ENCODE measurements at regions not wholly inside any gene's neighbourhood (a gene's known extent, or its start where the extent isn't known, plus 50 kb on each side); places are given as distances from the start of the nearest gene placed in this dataset.

DNA sequence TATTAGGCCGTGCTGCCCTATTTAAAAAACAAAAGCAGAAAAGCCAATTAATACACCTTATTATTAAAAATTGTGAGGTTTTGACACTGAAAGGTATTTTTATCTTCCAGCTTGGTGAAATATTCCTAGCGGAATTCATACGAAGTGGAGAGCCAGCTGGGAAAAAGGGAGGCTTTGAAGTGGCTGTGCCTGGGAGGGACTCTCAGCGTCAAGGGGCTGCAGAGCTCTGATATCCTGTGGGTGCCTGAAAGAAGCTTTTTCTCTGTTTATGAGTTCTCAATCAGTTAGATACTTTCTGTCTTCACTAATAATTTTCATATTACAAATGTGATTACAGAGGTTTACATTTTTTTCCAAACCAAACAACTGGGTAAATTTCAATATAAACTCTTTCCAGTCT is 140.2 kb upstream of the MIR17HG start:
- no peaks in the 10 kb centered on the region for H3K79me2 ChIP-seq (ENCODE audit: low read length)
- no peaks in the 10 kb centered on the region for H3K4me1 ChIP-seq (ENCODE audit: low read length)
- H3K4me2 ChIP-seq (ENCODE audit: low read depth, low read length, poor library complexity, severe bottlenecking), result no peak overlapping the region
- no peak overlapping the region for H3K4me3 ChIP-seq (ENCODE audit: low read length)
- no peaks in the 10 kb centered on the region for H3K36me3 ChIP-seq (ENCODE audit: insufficient read depth, low read length)
- no peak overlapping the region for H3K9ac ChIP-seq (ENCODE audit: low read length)
- no peak overlapping the region for H3K27ac ChIP-seq (ENCODE audit: low read length)
- H3K9me3 ChIP-seq (ENCODE audit: low read length), result no peaks in the 10 kb centered on the region
- H3K27me3 ChIP-seq (ENCODE audit: low read length), result no peaks in the 10 kb centered on the region
- no peaks in the 10 kb centered on the region for H3K9me2 ChIP-seq (replicated peaks; ENCODE audit: insufficient read depth, low read length)
- DNase-seq, result no peak
- no peak overlapping the region for H2AFZ ChIP-seq (ENCODE audit: low read length)
- no peaks in the 10 kb centered on the region for H4K20me1 ChIP-seq (ENCODE audit: insufficient read depth, low read depth, low read length)

- Histone ChIP-seq H3K79me2 (ENCODE audit: low read length) (no peaks in the 10 kb centered on the region), H3K9ac (ENCODE audit: low read length) (no peak overlapping the region), H4K20me1 (ENCODE audit: insufficient read depth, low read depth, low read length) (no peaks in the 10 kb centered on the region), H3K36me3 (ENCODE audit: insufficient read depth, low read length) (no peaks in the 10 kb centered on the region), H3K9me3 (ENCODE audit: low read length) (no peaks in the 10 kb centered on the region), H3K27me3 (ENCODE audit: low read length) (no peaks in the 10 kb centered on the region), H3K4me1 (ENCODE audit: low read length) (no peaks in the 10 kb centered on the region), H3K27ac (ENCODE audit: low read length) (no peak overlapping the region), H3K4me2 (ENCODE audit: low read depth, low read length, poor library complexity, severe bottlenecking) (no peak overlapping the region), H3K4me3 (ENCODE audit: low read length) (no peak overlapping the region), H2AFZ (ENCODE audit: low read length) (no peak overlapping the region), H3K9me2 (replicated peaks; ENCODE audit: insufficient read depth, low read length) (no peaks in the 10 kb centered on the region)
- no peak for DNase-seq
These were observed 136.0 kb upstream of the MIR17HG start for GRCh38 chr13:91211510-91211909.

GRCh38 chr13:91212231-91212630 is 135.3 kb upstream of the MIR17HG start:
- H3K36me3 ChIP-seq (ENCODE audit: insufficient read depth, low read length), result no peaks in the 10 kb centered on the region
- H3K27me3 ChIP-seq (ENCODE audit: low read length), result no peaks in the 10 kb centered on the region
- no peak for DNase-seq
- H3K9ac ChIP-seq (ENCODE audit: low read length), result no peak overlapping the region
- H3K4me3 ChIP-seq (ENCODE audit: low read length), result no peak overlapping the region
- no peak overlapping the region for H3K4me2 ChIP-seq (ENCODE audit: low read depth, low read length, poor library complexity, severe bottlenecking)
- no peaks in the 10 kb centered on the region for H3K9me3 ChIP-seq (ENCODE audit: low read length)
- H3K79me2 ChIP-seq (ENCODE audit: low read length), result no peaks in the 10 kb centered on the region
- no peak overlapping the region for H2AFZ ChIP-seq (ENCODE audit: low read length)
- no peak overlapping the region for H3K27ac ChIP-seq (ENCODE audit: low read length)
- no peaks in the 10 kb centered on the region for H3K4me1 ChIP-seq (ENCODE audit: low read length)
- no peaks in the 10 kb centered on the region for H4K20me1 ChIP-seq (ENCODE audit: insufficient read depth, low read depth, low read length)
- H3K9me2 ChIP-seq (replicated peaks; ENCODE audit: insufficient read depth, low read length), result no peaks in the 10 kb centered on the region

DNA sequence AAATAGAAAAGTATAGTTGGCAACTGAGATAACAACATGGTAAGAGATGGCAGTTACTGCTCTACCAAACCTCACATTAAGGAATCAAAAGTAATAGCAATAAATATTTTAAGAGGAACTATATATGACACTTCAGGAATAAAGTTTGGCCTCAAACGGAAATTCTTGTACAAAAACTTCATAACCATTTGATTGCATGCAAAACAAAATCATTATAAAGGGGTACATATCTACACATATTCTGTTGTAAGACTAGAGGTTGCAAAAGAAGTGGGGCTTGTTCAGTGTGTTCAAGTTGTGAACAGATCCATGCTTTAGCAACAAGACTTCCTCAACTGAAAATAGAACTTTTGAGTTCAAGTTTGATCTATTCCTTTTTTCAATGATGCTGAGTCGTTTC is 133.5 kb upstream of the MIR17HG start:
- Histone ChIP-seq H4K20me1 (ENCODE audit: insufficient read depth, low read depth, low read length) (no peaks in the 10 kb centered on the region), H3K4me1 (ENCODE audit: low read length) (no peaks in the 10 kb centered on the region), H3K27me3 (ENCODE audit: low read length) (no peaks in the 10 kb centered on the region), H3K4me2 (ENCODE audit: low read depth, low read length, poor library complexity, severe bottlenecking) (no peak overlapping the region), H3K9me2 (replicated peaks; ENCODE audit: insufficient read depth, low read length) (no peaks in the 10 kb centered on the region), H3K27ac (ENCODE audit: low read length) (no peak overlapping the region), H3K79me2 (ENCODE audit: low read length) (no peaks in the 10 kb centered on the region), H3K9ac (ENCODE audit: low read length) (no peak overlapping the region), H3K9me3 (ENCODE audit: low read length) (no peaks in the 10 kb centered on the region), H2AFZ (ENCODE audit: low read length) (no peak overlapping the region), H3K36me3 (ENCODE audit: insufficient read depth, low read length) (no peaks in the 10 kb centered on the region), H3K4me3 (ENCODE audit: low read length) (no peak overlapping the region)
- DNase-seq, result no peak

DNA sequence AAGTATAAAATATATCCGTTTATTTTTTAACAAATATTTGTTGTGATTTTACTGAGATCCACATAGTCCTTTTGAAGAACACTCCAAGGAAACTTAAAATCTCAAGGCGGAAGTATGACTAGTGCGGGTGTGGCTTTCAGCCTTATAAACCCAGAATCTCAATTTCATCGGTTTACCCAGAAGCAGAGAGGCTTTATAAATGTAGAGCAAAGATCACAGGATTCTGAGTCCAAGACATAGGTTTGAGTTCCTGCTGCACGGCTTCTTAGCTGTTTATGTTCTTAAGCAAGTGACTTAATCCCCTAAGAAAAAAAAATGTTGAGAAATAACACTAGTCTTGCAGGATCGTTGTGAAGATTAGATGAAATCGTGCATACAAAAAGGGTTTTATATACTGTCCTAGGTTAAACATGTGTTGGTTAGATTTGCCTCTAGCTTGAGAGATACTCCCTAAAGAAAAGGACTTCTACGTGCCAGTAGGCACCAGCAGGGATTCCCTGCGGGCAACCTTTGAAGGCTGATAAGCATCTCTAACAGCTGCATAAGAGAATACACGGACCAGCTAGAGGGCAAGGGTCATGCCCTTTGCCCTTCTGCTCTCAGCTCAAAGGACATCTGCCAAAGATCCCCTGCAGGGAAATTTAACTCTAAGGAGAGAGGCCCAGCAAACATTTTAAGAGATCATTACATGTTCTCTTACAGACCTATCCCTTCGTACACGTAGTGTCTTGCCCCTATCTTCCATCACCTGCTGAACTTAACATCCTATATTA is 130.4 kb upstream of the MIR17HG start:
- H3K9ac ChIP-seq (ENCODE audit: low read length), result no peak overlapping the region

DNA sequence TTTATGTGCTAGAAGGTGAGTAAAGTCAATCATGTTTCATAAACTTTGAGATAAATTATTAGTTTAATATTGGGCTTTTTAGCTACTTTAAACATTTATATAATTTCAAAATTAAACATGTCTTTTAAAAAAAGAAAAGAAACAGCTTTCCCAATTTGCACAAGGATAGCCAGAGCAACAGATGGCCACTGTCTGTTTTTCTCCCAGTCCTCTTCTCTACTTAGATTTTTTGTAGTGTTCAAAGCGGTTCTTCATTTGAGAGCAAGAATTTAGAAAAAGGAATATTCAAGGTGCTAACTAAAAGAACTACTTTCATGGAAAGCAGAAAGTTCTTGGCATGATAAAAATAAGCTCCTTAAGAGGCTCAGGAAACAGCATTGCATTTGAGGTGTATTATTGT is 128.3 kb upstream of the MIR17HG start:
- Histone ChIP-seq H3K4me1 (ENCODE audit: low read length) (no peaks in the 10 kb centered on the region), H3K36me3 (ENCODE audit: insufficient read depth, low read length) (no peaks in the 10 kb centered on the region), H3K9me3 (ENCODE audit: low read length) (no peaks in the 10 kb centered on the region), H3K27me3 (ENCODE audit: low read length) (no peaks in the 10 kb centered on the region), H3K9ac (ENCODE audit: low read length) (no peak overlapping the region), H4K20me1 (ENCODE audit: insufficient read depth, low read depth, low read length) (no peaks in the 10 kb centered on the region), H2AFZ (ENCODE audit: low read length) (no peak overlapping the region), H3K27ac (ENCODE audit: low read length) (no peak overlapping the region), H3K4me2 (ENCODE audit: low read depth, low read length, poor library complexity, severe bottlenecking) (no peak overlapping the region), H3K79me2 (ENCODE audit: low read length) (no peaks in the 10 kb centered on the region), H3K4me3 (ENCODE audit: low read length) (no peak overlapping the region), H3K9me2 (replicated peaks; ENCODE audit: insufficient read depth, low read length) (no peaks in the 10 kb centered on the region)
- no peak for DNase-seq

More for the DNA sequence above, 130.4 kb upstream of the MIR17HG start:
- Histone ChIP-seq H3K9me3 (ENCODE audit: low read length) (no peaks in the 10 kb centered on the region), H2AFZ (ENCODE audit: low read length) (no peak overlapping the region), H3K36me3 (ENCODE audit: insufficient read depth, low read length) (no peaks in the 10 kb centered on the region), H4K20me1 (ENCODE audit: insufficient read depth, low read depth, low read length) (no peaks in the 10 kb centered on the region), H3K27ac (ENCODE audit: low read length) (no peak overlapping the region), H3K27me3 (ENCODE audit: low read length) (no peaks in the 10 kb centered on the region), H3K4me2 (ENCODE audit: low read depth, low read length, poor library complexity, severe bottlenecking) (no peak overlapping the region), H3K4me1 (ENCODE audit: low read length) (no peaks in the 10 kb centered on the region), H3K79me2 (ENCODE audit: low read length) (no peaks in the 10 kb centered on the region), H3K4me3 (ENCODE audit: low read length) (no peak overlapping the region), H3K9me2 (replicated peaks; ENCODE audit: insufficient read depth, low read length) (no peaks in the 10 kb centered on the region)
- DNase-seq, result no peak

GRCh38 chr13:91220872-91221271 is 126.6 kb upstream of the MIR17HG start:
- no peaks in the 10 kb centered on the region for H3K9me2 ChIP-seq (replicated peaks; ENCODE audit: insufficient read depth, low read length)
- H3K27ac ChIP-seq (ENCODE audit: low read length), result no peak overlapping the region
- H3K79me2 ChIP-seq (ENCODE audit: low read length), result no peaks in the 10 kb centered on the region
- H3K4me3 ChIP-seq (ENCODE audit: low read length), result no peak overlapping the region
- H4K20me1 ChIP-seq (ENCODE audit: insufficient read depth, low read depth, low read length), result no peaks in the 10 kb centered on the region
- no peak for DNase-seq
- no peak overlapping the region for H3K4me2 ChIP-seq (ENCODE audit: low read depth, low read length, poor library complexity, severe bottlenecking)
- H2AFZ ChIP-seq (ENCODE audit: low read length), result no peak overlapping the region
- no peak overlapping the region for H3K9ac ChIP-seq (ENCODE audit: low read length)
- H3K36me3 ChIP-seq (ENCODE audit: insufficient read depth, low read length), result no peaks in the 10 kb centered on the region
- H3K4me1 ChIP-seq (ENCODE audit: low read length), result no peaks in the 10 kb centered on the region
- H3K27me3 ChIP-seq (ENCODE audit: low read length), result no peaks in the 10 kb centered on the region
- no peaks in the 10 kb centered on the region for H3K9me3 ChIP-seq (ENCODE audit: low read length)

DNA sequence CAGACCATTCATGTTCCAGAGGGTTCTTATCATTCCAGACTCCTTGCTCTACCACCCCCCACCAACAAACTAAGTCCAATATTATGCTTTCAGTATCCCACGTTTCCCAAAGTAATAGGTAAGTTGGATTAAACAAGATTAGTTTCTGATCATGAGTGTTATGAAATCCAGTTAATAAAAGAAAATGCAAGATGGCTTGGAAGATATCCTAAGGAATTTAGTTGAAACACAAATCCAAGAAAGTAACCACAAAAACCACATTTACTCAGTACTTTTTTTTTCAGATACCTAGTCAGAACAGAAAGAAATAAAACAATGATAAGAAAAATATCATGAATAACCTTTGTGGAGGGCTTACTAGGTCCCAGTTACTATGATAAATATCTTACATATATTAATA is 119.4 kb upstream of the MIR17HG start:
- H3K9me3 ChIP-seq (ENCODE audit: low read length), result no peaks in the 10 kb centered on the region
- H2AFZ ChIP-seq (ENCODE audit: low read length), result no peak overlapping the region
- no peaks in the 10 kb centered on the region for H3K4me1 ChIP-seq (ENCODE audit: low read length)
- no peak overlapping the region for H3K9ac ChIP-seq (ENCODE audit: low read length)
- no peak overlapping the region for H3K4me3 ChIP-seq (ENCODE audit: low read length)
- H3K36me3 ChIP-seq (ENCODE audit: insufficient read depth, low read length), result no peaks in the 10 kb centered on the region
- no peaks in the 10 kb centered on the region for H3K79me2 ChIP-seq (ENCODE audit: low read length)
- no peak overlapping the region for H3K27ac ChIP-seq (ENCODE audit: low read length)
- peaks cover 2% of the 10 kb centered on the region; the same call in 1 of the 2 replicates for H3K27me3 ChIP-seq (ENCODE audit: low read length)
- H4K20me1 ChIP-seq (ENCODE audit: insufficient read depth, low read depth, low read length), result no peaks in the 10 kb centered on the region
- no peak for DNase-seq
- no peaks in the 10 kb centered on the region for H3K9me2 ChIP-seq (replicated peaks; ENCODE audit: insufficient read depth, low read length)
- H3K4me2 ChIP-seq (ENCODE audit: low read depth, low read length, poor library complexity, severe bottlenecking), result no peak overlapping the region
